ENCODE measurements at regions not wholly inside any gene's neighbourhood (a gene's known extent, or its start where the extent isn't known, plus 50 kb on each side); places are given as distances from the start of the nearest gene placed in this dataset.

DNA sequence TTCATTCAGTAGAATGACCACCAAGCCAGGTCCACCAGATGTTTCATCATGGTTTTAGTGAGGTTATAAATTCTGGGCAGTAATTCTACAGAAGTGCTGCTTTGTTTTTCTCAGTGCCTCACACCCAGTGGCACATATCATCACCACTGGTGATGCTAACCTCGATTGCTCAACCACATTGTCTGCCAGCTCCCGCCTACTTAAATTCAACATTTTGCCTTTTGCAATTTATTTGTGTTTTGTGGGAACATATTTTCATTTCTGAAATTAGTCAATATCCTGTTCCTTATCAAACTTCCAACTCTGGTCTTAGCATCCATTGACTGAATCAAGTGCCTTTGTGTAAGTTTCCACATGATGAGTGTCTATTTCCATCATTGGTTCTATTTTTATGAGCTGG, 62.3 kb upstream of the TMEM178A start:
- 18 to 26% methylated on average over 2 of the region's 2 CpGs for WGBS, 2 donors
- no peak overlapping the region for H3K4me3 ChIP-seq
- intact Hi-C loops (cut with DNase I) = no loop called here
- DNase-seq = no peak
- no peaks in the 10 kb centered on the region for H3K36me3 ChIP-seq
- no peak for TF ChIP-seq POLR2A (IDR thresholded peaks at IDR 0.05)
- TF ChIP-seq, protein P1, sequence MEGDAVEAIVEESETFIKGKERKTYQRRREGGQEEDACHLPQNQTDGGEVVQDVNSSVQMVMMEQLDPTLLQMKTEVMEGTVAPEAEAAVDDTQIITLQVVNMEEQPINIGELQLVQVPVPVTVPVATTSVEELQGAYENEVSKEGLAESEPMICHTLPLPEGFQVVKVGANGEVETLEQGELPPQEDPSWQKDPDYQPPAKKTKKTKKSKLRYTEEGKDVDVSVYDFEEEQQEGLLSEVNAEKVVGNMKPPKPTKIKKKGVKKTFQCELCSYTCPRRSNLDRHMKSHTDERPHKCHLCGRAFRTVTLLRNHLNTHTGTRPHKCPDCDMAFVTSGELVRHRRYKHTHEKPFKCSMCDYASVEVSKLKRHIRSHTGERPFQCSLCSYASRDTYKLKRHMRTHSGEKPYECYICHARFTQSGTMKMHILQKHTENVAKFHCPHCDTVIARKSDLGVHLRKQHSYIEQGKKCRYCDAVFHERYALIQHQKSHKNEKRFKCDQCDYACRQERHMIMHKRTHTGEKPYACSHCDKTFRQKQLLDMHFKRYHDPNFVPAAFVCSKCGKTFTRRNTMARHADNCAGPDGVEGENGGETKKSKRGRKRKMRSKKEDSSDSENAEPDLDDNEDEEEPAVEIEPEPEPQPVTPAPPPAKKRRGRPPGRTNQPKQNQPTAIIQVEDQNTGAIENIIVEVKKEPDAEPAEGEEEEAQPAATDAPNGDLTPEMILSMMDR (IDR thresholded peaks at IDR 0.05) = no peak
- H3K27me3 ChIP-seq = peaks cover 0 to 7% (median 0%) of the 10 kb centered on the region in 4 donors
- H3K9me3 ChIP-seq = no peaks in the 10 kb centered on the region
- no peaks in the 10 kb centered on the region for H3K4me1 ChIP-seq
- H3K27ac ChIP-seq = no peak overlapping the region

DNA sequence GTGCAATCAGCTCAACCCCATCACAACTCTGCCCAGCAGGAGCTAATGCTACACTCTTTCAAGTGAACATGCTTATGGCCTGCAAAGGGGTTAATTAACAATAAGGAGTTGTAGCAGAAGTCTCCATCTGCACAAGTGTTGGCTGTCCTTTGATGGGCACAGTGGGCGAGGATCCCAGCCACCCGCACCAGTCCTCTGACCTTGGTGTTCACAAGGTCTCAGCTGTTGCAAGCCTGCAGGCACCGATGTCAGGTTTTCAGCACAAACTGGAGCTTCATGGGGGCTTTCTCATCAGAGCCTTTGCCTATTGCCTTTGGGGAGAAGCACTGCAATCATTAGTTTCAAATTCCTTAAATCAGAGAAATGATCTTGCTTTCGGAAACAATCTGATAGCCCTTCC, 60.9 kb upstream of the TMEM178A start:
- intact Hi-C loops (cut with DNase I) = no loop called here
- WGBS, 2 donors = 78 to 84% methylated on average over 3 to 4 of the region's 4 CpGs
- H3K4me3 ChIP-seq = no peak overlapping the region

DNA sequence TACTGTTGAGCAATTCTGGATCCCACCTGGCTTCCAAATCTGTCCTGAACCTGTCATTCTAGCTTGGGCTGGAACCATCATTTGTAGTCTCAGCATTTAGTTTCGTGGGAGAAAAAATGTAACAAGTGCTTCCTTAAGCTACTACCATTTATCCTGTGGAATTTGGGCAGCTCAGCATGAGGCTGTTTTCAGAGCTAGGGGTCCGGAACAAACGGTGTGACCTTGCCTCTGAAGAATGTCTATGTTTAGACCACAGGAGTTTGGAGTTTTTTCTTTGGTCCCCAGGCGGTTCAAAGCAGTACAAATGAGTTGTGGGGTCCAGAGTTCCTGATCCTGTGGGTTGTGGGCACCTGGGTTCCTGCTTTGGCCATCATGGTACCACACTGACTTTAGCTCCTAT, 59.1 kb upstream of the TMEM178A start:
- WGBS, 2 donors = 69 to 75% methylated on average over 4 of the region's 4 CpGs
- intact Hi-C loops (cut with DNase I) = no loop called here
- TF ChIP-seq POLR2A (IDR thresholded peaks at IDR 0.05) = no peak
- TF ChIP-seq, protein P1 (IDR thresholded peaks at IDR 0.05) = no peak

More for the DNA sequence above, 60.9 kb upstream of the TMEM178A start:
- Histone ChIP-seq H3K27me3 (peaks cover 0 to 7% (median 0%) of the 10 kb centered on the region in 4 donors), H3K4me1 (no peaks in the 10 kb centered on the region), H3K9me3 (no peaks in the 10 kb centered on the region), H3K36me3 (no peaks in the 10 kb centered on the region), H3K27ac (no peak overlapping the region)
- TF ChIP-seq POLR2A (IDR thresholded peaks at IDR 0.05) = no peak
- TF ChIP-seq, protein P1 (IDR thresholded peaks at IDR 0.05) = no peak
- DNase-seq = no peak

DNA sequence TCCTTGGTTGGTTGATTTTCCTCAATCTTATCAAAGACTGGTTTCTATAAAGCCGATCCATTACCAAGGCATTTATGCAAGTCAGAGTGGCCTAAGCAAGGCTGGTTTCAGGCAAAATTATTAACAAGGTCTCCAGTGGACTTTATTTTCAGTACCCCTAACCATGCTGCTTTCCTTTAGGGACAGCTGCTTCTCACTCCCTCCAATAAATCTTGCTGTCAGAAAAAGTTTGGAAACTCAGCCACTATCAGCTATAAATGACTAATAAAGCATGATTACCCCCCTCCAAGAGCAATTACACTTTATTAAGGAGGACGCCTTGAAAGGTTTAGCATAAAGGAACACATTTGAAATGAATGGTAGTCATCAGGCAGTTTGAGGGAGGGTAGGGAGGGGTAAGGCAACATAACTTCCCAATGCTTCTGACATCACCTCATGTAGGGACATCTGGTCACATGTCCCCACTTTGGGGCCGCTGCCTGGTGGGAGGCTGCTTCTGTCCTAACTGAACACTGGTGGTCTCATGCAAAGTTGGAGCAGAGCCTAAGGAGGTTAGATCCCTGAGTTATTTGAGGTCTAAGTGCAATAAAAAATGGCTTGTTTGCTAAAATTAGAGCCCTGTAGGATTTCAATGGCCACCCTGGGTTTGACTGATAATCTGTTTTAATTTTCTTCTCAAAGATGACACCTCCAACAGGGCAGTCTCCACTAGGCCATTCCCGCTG, 58.0 kb upstream of the TMEM178A start:
- intact Hi-C loops (cut with DNase I) = no loop called here
- DNase-seq = no peak
- no peaks in the 10 kb centered on the region for H3K9me3 ChIP-seq

More for the DNA sequence above, 59.1 kb upstream of the TMEM178A start:
- H3K4me1 ChIP-seq = no peaks in the 10 kb centered on the region
- H3K4me3 ChIP-seq = no peak overlapping the region
- H3K27me3 ChIP-seq = peaks cover 0 to 7% (median 0%) of the 10 kb centered on the region in 4 donors
- no peak for DNase-seq
- no peaks in the 10 kb centered on the region for H3K9me3 ChIP-seq
- no peaks in the 10 kb centered on the region for H3K36me3 ChIP-seq
- no peak overlapping the region for H3K27ac ChIP-seq

DNA sequence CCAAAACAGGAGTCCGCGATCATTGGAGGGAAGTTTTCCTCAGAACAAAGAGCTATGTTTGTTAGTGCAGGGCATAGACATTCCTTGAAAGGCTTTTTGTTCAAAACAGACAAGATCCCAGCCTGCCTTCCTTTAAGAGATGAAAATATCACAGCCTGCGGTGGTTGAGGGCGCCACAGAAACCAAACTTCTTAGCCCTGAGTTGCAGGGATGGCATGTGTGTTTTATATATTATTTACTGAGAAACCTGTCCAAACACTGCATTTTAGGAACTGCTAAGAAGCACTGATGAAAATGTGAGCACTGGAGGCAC, 57.5 kb upstream of the TMEM178A start:
- Histone ChIP-seq H3K4me1 (no peaks in the 10 kb centered on the region), H3K36me3 (no peaks in the 10 kb centered on the region), H3K4me3 (no peak overlapping the region), H3K9me3 (no peaks in the 10 kb centered on the region), H3K27ac (no peak overlapping the region), H3K27me3 (peaks cover 0 to 7% (median 0%) of the 10 kb centered on the region in 4 donors)
- no peak for DNase-seq
- intact Hi-C loops (cut with DNase I) = no loop called here
- 82 to 90% methylated on average over 4 of the region's 4 CpGs for WGBS, 2 donors
- no peak for TF ChIP-seq POLR2A (IDR thresholded peaks at IDR 0.05)
- TF ChIP-seq, protein P1 (IDR thresholded peaks at IDR 0.05) = no peak

More for the DNA sequence above, 58.0 kb upstream of the TMEM178A start:
- Histone ChIP-seq H3K27me3 (peaks cover 0 to 7% (median 0%) of the 10 kb centered on the region in 4 donors), H3K36me3 (no peaks in the 10 kb centered on the region), H3K4me3 (no peak overlapping the region), H3K4me1 (no peaks in the 10 kb centered on the region), H3K27ac (no peak overlapping the region)
- TF ChIP-seq, protein P1 (IDR thresholded peaks at IDR 0.05) = no peak
- TF ChIP-seq POLR2A (IDR thresholded peaks at IDR 0.05) = no peak
- 83 to 85% methylated on average over 3 to 4 of the region's 4 CpGs for WGBS, 2 donors
